ENCODE measurements at regions not wholly inside any gene's neighbourhood (a gene's known extent, or its start where the extent isn't known, plus 50 kb on each side); places are given as distances from the start of the nearest gene placed in this dataset.

GRCh38 chr14:56378046-56378445 is 201.6 kb upstream of the TMEM260 start:
- TF ChIP-seq EZH2 (IDR thresholded peaks at IDR 0.05; ENCODE audit: low read length, missing control alignments) (no peak), CTCF (conservative IDR thresholded peaks at IDR 0.05 in 1 of 2, IDR thresholded peaks at IDR 0.05 in 1 of 2; ENCODE audit: low read depth in 1 of 2, low read length in 2 of 2) (no peak)
